Fibroblast of skin of scalp (primary cell): ENCODE measurements at regions not wholly inside any gene's neighbourhood (a gene's known extent, or its start where the extent isn't known, plus 50 kb on each side); places are given as distances from the start of the nearest gene placed in this dataset.

Source experiments
- DNase-seq: peaks from one replicate; pipeline ENCODE4 v3.0.0-alpha.2; 2013

GRCh38 chr20:60446267-60447111 lies 488.3 kb downstream of the CDH26 start:
- DNase-seq, result no peak

- no peak for DNase-seq
Measured at GRCh38 chr20:60447703-60448102, 489.5 kb downstream of the CDH26 start.

- no peak for DNase-seq
Measured at GRCh38 chr20:60453388-60454246, 495.4 kb downstream of the CDH26 start.

GRCh38 chr20:60454491-60454890 lies 496.3 kb downstream of the CDH26 start:
- DNase-seq, result no peak

- DNase-seq, result no peak
Measured at GRCh38 chr20:60455272-60455671, 497.0 kb downstream of the CDH26 start.

- no peak for DNase-seq
Measured at GRCh38 chr20:60459212-60459611, 501.0 kb downstream of the CDH26 start.

GRCh38 chr20:60461993-60462392 lies 503.8 kb downstream of the CDH26 start:
- DNase-seq, result no peak

- DNase-seq, result no peak
Measured at GRCh38 chr20:60463798-60464197, 505.6 kb downstream of the CDH26 start.

GRCh38 chr20:60465439-60465838 lies 507.2 kb downstream of the CDH26 start:
- no peak for DNase-seq

GRCh38 chr20:60465993-60466686 lies 507.9 kb downstream of the CDH26 start:
- no peak for DNase-seq

GRCh38 chr20:60466687-60467022 lies 508.4 kb downstream of the CDH26 start:
- no peak for DNase-seq

- no peak for DNase-seq
Measured at GRCh38 chr20:60467078-60467477, 508.9 kb downstream of the CDH26 start.

GRCh38 chr20:60467771-60468170 lies 509.5 kb downstream of the CDH26 start:
- DNase-seq, result no peak

GRCh38 chr20:60469829-60470228 lies 511.6 kb downstream of the CDH26 start:
- no peak for DNase-seq

- DNase-seq, result no peak
Measured at GRCh38 chr20:60470366-60470765, 512.1 kb downstream of the CDH26 start.

GRCh38 chr20:60473211-60473610 lies 515.0 kb downstream of the CDH26 start:
- DNase-seq, result no peak

GRCh38 chr20:60474385-60474910 lies 516.2 kb downstream of the CDH26 start:
- no peak for DNase-seq

GRCh38 chr20:60476045-60476444 lies 517.8 kb downstream of the CDH26 start:
- DNase-seq, result no peak

GRCh38 chr20:60477958-60478357 lies 519.7 kb downstream of the CDH26 start:
- DNase-seq, result no peak

GRCh38 chr20:60478533-60478932 lies 520.3 kb downstream of the CDH26 start:
- no peak for DNase-seq

GRCh38 chr20:60480950-60481742 lies 522.9 kb downstream of the CDH26 start:
- DNase-seq, result no peak

- DNase-seq, result no peak
Measured at GRCh38 chr20:60481743-60482133, 523.5 kb downstream of the CDH26 start.
